ENCODE measurements at regions not wholly inside any gene's neighbourhood (a gene's known extent, or its start where the extent isn't known, plus 50 kb on each side); places are given as distances from the start of the nearest gene placed in this dataset.

GRCh38 chr12:67541625-67541991 is 106.9 kb upstream of the DYRK2 start:
- WGBS (ENCODE audit: insufficient coverage, insufficient replicate concordance, low lambda C conversion rate, missing lambda C conversion rate): 81% methylated on average over 3 of the region's 3 CpGs

More at GRCh38 chr12:67541625-67541991, 106.9 kb upstream of the DYRK2 start:
- CTCF ChIA-PET: no interaction called here
- Histone ChIP-seq H3K4me3 (no peak overlapping the region), H3K27ac (ENCODE audit: control insufficient read depth, insufficient read depth) (0 out of 2 replicates have a peak overlapping the region, but pooled peaks have one; percentile 8), H3K36me3 (ENCODE audit: control insufficient read depth in 2 of 2, insufficient read depth in 2 of 2, low read length in 1 of 2) (no peaks in the 10 kb centered on the region), H3K27me3 (replicated peaks in 1 of 2; ENCODE audit: control insufficient read depth in 2 of 2, insufficient read depth in 2 of 2, low read length in 1 of 2) (no peaks in the 10 kb centered on the region; a peak in 1 of 4 replicates), H3K79me2 (ENCODE audit: control insufficient read depth, insufficient read depth, low read length) (no peaks in the 10 kb centered on the region), H3K4me1 (ENCODE audit: control insufficient read depth, insufficient read depth, low read length) (peaks cover 11% of the 10 kb centered on the region), H4K20me1 (ENCODE audit: control insufficient read depth, insufficient read depth) (no peaks in the 10 kb centered on the region), H3K9me3 (replicated peaks; ENCODE audit: control insufficient read depth, insufficient read depth, low read length) (no peaks in the 10 kb centered on the region; the same call in 2 of the 3 replicates), H3K9ac (ENCODE audit: control insufficient read depth, insufficient read depth, low read length) (no peak overlapping the region), H3K4me2 (ENCODE audit: control insufficient read depth, insufficient read depth) (peak overlapping the region; percentile 62; the same call in 1 of the 2 replicates), H2AFZ (ENCODE audit: control insufficient read depth, low read depth, low read length) (no peak overlapping the region; the same call in 1 of the 2 replicates)
- ATAC-seq (no peak), DNase-seq (ENCODE audit: low read depth, low spot score) (no peak), FAIRE-seq (no peak)
- POLR2A ChIA-PET: no interaction called here
- no peak for TF ChIP-seq USF2 (IDR thresholded peaks at IDR 0.05; ENCODE audit: borderline replicate concordance, low read depth, low read length)
- no peak for TF ChIP-seq ZBTB33 (IDR thresholded peaks at IDR 0.05)
- no peak for TF ChIP-seq NFYA (IDR thresholded peaks at IDR 0.05; ENCODE audit: borderline replicate concordance, low read depth, low read length)
- no peak for TF ChIP-seq RCOR1 (conservative IDR thresholded peaks at IDR 0.05; ENCODE audit: low read depth, low read length)
- TF ChIP-seq ZNF24 (IDR thresholded peaks at IDR 0.05): no peak
- no peak for TF ChIP-seq LARP7 (IDR thresholded peaks at IDR 0.05)
- TF ChIP-seq BACH1 (IDR thresholded peaks at IDR 0.05; ENCODE audit: borderline replicate concordance): no peak
- TF ChIP-seq MTA3 (IDR thresholded peaks at IDR 0.05; ENCODE audit: borderline replicate concordance, low read length): no peak
- TF ChIP-seq POLR2AphosphoS2 (IDR thresholded peaks at IDR 0.05; ENCODE audit: low read depth, low read length): no peak
- TF ChIP-seq BMI1 (IDR thresholded peaks at IDR 0.05; ENCODE audit: borderline replicate concordance): no peak
- TF ChIP-seq SIX5 (IDR thresholded peaks at IDR 0.05; ENCODE audit: low read depth, low read length, severe bottlenecking): no peak
- no peak for TF ChIP-seq SUZ12 (IDR thresholded peaks at IDR 0.05; ENCODE audit: unreplicated experiment)
- TF ChIP-seq JUND (IDR thresholded peaks at IDR 0.05; ENCODE audit: low read depth, low read length): no peak
- no peak for TF ChIP-seq ZNF687 (IDR thresholded peaks at IDR 0.05)
- TF ChIP-seq BHLHE40 (IDR thresholded peaks at IDR 0.05; ENCODE audit: borderline replicate concordance in 1 of 2, low read depth in 2 of 2, low read length in 1 of 2): no peak
- no peak for TF ChIP-seq FOS (IDR thresholded peaks at IDR 0.05; ENCODE audit: borderline replicate concordance, extremely low read depth, insufficient read length)
- BruUV-seq (replicated peaks): no TSS peak
- in situ Hi-C loops (cut with MboI) (no loop called here), intact Hi-C loops (cut with micrococcal nuclease; ENCODE audit: unreplicated experiment) (no loop called here)
- SMC1A ChIA-PET (ENCODE audit: uncharacterized antibody, unreplicated experiment): interaction anchor here (0.6 kb wide), 1 partner anchor 22 kb away, joined by 4 read pairs; no protein-coding TSS in a partner anchor
- RAD21 ChIA-PET (ENCODE audit: unreplicated experiment): no interaction called here

All from GM12878 (cell line).